ENCODE measurements at regions not wholly inside any gene's neighbourhood (a gene's known extent, or its start where the extent isn't known, plus 50 kb on each side); places are given as distances from the start of the nearest gene placed in this dataset.

DNA sequence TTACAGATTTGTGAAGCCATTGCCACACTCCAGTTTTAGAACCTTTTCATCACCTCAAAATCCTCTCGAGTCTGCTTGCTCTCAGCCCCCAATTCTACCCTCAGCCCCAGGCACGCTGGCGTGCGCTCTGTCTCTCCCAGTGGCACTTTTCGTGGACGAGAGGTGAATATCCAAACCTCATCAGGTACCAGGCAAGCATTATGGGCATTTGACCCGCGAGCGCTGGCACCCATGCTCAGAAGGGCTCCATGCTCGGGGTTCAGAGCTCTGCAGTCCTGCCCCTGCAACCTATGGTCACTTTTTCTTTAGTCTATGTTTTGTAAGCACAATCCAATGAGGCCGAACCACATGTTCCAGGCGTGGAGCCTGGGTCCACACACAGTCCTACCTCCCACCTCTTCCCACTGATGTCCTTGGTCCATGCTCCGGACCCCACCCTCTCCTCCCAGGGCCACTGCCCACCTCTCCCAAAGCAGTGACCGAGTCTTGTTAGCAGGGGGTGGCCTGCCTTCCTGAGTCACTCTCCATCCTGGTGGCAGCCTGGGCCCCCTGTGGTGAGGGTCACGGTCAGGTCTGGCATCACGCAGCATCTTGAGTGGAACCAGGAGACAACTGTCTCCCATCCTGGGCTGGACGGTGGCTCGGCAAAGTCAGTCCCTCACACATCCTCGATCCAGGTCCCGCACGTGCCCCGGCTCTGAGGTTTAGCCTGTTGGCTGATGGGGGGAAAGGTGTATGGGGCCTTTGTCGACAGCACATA is 256.9 kb downstream of the NDUFA10 start:
- Mint-ChIP-seq H3K4me3 (ENCODE audit: low read depth) (no peak overlapping the region), H3K4me1 (ENCODE audit: low read depth) (no peaks in the 10 kb centered on the region), H3K9me3 (peaks cover 13% of the 10 kb centered on the region), H3K27ac (no peak overlapping the region), H3K27me3 (ENCODE audit: low read depth) (no peaks in the 10 kb centered on the region), H3K36me3 (ENCODE audit: low read depth) (no peaks in the 10 kb centered on the region)
- no peak for DNase-seq (ENCODE audit: low spot score)
- intact Hi-C loops (cut with micrococcal nuclease), result no loop called here

DNA sequence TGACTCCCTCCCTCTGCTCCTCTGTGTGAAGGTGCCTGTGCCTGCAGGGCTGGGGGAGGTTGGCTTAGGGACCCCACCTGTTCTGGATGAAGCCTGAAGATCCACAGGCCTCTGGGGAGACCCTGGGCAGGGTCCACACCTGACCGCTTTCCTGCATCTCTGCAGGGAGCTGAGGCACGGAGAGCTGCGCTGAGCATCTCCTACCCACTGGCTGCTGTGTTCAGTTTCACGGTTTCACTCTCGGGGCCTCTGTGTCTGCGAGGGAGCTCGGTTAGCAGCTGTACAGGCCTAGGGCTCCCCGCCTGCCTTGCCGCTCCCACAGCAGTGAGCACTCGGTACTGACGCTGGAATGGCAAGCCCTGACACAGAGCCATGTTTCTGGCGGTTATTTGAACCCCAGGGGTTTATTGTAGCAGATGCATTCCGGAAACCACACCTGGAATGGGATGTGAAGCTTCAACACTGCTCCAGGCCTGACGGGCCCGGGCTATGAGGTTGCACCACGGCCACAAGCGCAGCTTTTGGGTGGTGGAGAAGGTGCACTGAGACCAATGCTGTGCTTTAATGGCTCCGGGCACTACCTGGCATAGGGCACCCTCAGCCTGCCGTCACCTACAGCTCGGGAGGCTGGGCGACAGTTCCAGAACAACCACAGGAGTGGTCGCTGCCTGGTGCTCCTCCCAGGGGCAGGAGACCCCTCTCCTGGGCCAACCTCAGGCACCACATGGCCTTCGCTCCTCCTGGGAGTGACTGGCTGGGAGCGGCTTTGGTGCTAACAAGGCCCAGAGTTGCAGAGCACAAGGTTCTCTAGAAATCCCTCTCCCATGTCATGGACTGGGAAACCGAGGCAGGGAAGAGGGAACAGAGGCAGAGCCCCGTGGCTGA is 257.9 kb downstream of the NDUFA10 start:
- no peak for DNase-seq (ENCODE audit: low spot score)
- Mint-ChIP-seq H3K27ac (no peak overlapping the region), H3K9me3 (peaks cover 6% of the 10 kb centered on the region), H3K36me3 (ENCODE audit: low read depth) (no peaks in the 10 kb centered on the region), H3K4me1 (ENCODE audit: low read depth) (no peaks in the 10 kb centered on the region), H3K27me3 (ENCODE audit: low read depth) (no peaks in the 10 kb centered on the region), H3K4me3 (ENCODE audit: low read depth) (no peak overlapping the region)
- intact Hi-C loops (cut with micrococcal nuclease), result no loop called here

DNA sequence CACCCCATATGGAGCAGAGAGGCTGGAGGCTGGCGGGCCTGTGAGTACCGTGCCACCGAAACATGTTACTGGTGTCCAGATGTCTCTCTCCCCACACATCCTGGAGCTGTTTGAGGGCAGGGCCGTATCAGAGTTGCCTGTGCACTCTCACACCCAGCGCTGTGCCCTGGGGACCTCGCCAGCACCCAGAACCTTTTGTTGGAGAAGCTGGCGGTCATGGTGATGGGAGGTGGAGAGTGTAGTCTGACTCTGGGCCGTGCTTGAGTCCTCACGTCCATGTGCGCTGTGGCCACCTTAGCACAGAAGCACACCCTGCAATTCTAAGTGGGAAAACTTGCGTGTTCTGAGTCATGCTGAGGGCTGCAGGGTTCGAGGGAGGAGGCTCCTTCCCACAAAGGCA is 259.2 kb downstream of the NDUFA10 start:
- no peaks in the 10 kb centered on the region for H3K27me3 Mint-ChIP-seq (ENCODE audit: low read depth)
- no peak overlapping the region for H3K27ac Mint-ChIP-seq

DNA sequence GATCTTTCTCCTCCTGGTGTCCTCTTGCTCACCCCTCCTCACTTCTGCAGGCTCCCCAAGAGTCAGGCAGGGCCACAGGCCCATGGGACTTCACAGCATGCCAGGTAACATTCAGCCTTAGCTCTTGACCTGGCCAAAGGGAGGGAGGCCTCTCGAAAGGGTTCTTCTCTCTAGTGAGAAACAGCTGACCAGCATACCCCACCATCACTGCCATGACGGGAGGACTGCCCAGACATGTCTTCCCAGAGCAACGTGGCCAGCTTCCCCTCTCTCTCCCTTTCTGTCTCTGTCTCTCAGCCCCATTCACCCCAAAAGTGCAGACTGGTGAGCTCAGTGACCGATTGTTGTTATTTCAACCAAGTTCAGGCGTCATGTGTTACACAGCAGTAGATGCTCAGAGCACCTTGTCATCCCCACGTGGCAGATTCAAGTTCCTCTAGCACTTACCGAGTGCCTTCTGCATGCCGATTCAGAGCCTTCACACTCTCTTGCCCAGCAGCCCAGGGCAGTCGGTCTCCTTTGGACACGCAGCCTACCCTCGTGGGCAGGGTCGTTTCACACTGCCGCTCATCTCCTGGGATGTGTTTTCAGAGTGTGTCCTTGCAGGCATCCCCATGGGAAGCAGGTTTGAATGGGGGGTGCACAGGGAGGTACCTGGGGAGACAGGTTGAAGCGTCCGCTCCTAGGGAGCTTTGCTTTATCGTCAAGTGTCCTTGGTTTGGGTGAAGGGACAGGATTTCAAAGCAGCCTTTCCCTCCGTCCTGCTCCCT is 259.9 kb downstream of the NDUFA10 start:
- H3K4me3 Mint-ChIP-seq (ENCODE audit: low read depth), result no peak overlapping the region
- H3K27me3 Mint-ChIP-seq (ENCODE audit: low read depth), result no peaks in the 10 kb centered on the region
- no peak for DNase-seq (ENCODE audit: low spot score)
- no peaks in the 10 kb centered on the region for H3K36me3 Mint-ChIP-seq (ENCODE audit: low read depth)
- H3K27ac Mint-ChIP-seq, result no peak overlapping the region
- no peaks in the 10 kb centered on the region for H3K9me3 Mint-ChIP-seq
- no peaks in the 10 kb centered on the region for H3K4me1 Mint-ChIP-seq (ENCODE audit: low read depth)
- intact Hi-C loops (cut with micrococcal nuclease), result no loop called here

More for the DNA sequence above, 259.2 kb downstream of the NDUFA10 start:
- no peaks in the 10 kb centered on the region for H3K36me3 Mint-ChIP-seq (ENCODE audit: low read depth)
- intact Hi-C loops (cut with micrococcal nuclease), result no loop called here
- no peaks in the 10 kb centered on the region for H3K4me1 Mint-ChIP-seq (ENCODE audit: low read depth)
- no peak overlapping the region for H3K4me3 Mint-ChIP-seq (ENCODE audit: low read depth)
- no peak for DNase-seq (ENCODE audit: low spot score)
- H3K9me3 Mint-ChIP-seq, result no peaks in the 10 kb centered on the region

DNA sequence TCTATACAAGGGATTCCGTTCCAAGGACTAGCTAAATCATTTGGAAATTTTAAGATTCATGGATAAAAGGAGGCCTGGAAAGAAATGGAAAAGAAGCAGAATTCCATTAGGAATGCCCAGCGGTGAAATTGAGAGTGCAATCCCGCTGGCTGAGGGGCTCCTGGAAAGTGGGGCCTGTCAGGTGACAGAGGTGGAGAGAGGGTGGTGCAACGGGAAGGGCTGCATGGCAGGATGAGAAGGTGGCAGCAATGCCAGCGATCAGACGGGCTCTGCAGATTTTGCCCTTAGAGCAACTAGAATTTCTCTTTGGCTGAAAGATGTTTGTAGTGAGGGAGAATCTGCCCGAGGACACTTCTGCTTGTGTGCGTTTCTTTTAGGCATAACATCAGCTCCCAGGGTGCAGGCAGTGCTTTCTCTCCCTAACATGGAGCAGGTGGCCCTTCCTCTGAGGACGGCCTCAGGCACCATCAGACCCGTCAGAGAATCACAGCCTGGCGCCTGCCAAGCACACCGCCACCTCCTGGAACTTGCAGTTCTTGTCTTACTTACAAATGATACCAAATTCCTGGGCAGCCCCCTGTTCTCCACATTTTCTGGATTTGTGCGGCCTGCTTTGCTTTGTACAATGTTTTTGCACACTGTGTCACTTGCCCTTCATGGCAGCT is 261.6 kb downstream of the NDUFA10 start:
- H3K36me3 Mint-ChIP-seq (ENCODE audit: low read depth), result no peaks in the 10 kb centered on the region
- H3K4me3 Mint-ChIP-seq (ENCODE audit: low read depth), result no peak overlapping the region
- H3K27me3 Mint-ChIP-seq (ENCODE audit: low read depth), result no peaks in the 10 kb centered on the region
- H3K4me1 Mint-ChIP-seq (ENCODE audit: low read depth), result no peaks in the 10 kb centered on the region
- no peak for DNase-seq (ENCODE audit: low spot score)
- H3K9me3 Mint-ChIP-seq, result no peaks in the 10 kb centered on the region
- H3K27ac Mint-ChIP-seq, result no peak overlapping the region
- intact Hi-C loops (cut with micrococcal nuclease), result no loop called here

DNA sequence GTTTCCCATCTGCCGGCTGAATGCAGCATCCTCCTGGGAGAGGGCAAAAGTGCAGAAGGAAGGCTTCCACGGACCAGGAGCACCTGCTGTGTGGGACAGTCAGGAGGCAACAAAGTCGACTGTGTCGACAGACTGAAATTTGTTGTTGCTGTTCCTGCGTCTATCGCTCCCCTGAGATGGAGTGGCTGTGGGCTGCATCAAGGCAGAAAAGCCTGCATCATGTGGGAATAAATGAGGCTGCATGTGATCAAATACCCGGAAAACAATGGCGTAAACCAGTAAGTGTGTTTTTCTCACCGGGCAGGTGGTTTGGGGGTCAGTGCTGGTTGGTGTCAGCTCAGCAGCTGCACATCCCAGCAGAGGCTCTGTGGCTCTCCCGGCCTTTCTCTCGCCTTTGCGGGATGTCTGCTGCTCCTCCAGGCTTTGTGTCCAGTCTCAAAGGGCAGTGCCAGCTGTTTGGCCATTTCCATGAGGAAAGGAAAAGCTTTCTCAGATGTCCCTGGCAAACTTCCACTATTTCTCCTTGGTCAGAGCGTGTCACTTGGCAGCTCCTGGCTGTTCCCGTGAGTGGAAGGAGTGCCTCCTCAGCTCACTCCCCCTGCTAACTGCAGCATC is 262.4 kb downstream of the NDUFA10 start:
- intact Hi-C loops (cut with micrococcal nuclease), result no loop called here
- no peak for DNase-seq (ENCODE audit: low spot score)
- no peaks in the 10 kb centered on the region for H3K36me3 Mint-ChIP-seq (ENCODE audit: low read depth)
- no peaks in the 10 kb centered on the region for H3K4me1 Mint-ChIP-seq (ENCODE audit: low read depth)
- H3K27me3 Mint-ChIP-seq (ENCODE audit: low read depth), result no peaks in the 10 kb centered on the region
- no peak overlapping the region for H3K4me3 Mint-ChIP-seq (ENCODE audit: low read depth)
- no peaks in the 10 kb centered on the region for H3K9me3 Mint-ChIP-seq
- no peak overlapping the region for H3K27ac Mint-ChIP-seq

DNA sequence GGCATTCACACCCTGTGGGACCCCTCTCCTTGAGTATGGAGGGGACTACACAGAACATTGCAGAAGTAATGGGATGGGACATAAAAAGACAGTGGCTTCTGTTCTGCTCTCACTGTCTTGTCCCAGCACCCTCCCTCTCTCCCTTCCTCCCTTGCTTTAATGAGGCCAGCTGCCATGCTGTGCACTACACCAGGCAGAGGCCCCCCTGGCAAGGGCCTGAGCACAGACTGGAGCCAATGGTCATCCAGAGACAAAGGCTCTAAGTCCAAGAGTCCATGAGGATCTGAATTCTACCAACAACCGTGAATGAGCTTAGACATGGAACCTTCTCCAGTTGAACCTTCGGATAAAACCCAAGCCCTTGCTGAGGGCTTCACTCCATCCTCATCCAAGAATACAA is 263.0 kb downstream of the NDUFA10 start:
- H3K9me3 Mint-ChIP-seq, result no peaks in the 10 kb centered on the region
- no peak for DNase-seq (ENCODE audit: low spot score)
- no peak overlapping the region for H3K4me3 Mint-ChIP-seq (ENCODE audit: low read depth)
- H3K4me1 Mint-ChIP-seq (ENCODE audit: low read depth), result no peaks in the 10 kb centered on the region
- H3K27me3 Mint-ChIP-seq (ENCODE audit: low read depth), result no peaks in the 10 kb centered on the region
- no peak overlapping the region for H3K27ac Mint-ChIP-seq
- intact Hi-C loops (cut with micrococcal nuclease), result no loop called here
- no peaks in the 10 kb centered on the region for H3K36me3 Mint-ChIP-seq (ENCODE audit: low read depth)

DNA sequence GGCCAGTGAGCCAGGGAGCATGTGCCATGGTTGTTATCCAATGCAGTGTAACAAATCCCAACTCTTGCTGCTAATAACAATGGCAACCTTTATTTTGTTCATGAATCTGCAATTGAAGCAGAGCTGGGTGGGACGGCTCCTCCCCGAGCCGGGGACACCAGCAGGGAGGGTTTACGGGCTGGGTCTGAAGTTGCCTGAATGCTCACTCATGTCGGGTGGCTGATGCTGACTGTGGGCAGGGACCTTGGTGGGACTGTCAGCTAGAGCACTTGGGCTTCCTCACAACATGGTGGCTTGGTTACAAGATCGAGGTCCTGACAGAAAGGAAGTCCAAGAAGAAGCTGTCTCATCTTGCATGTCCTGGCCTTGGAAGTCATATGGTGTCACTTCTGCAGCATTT is 264.5 kb downstream of the NDUFA10 start:
- no peak for DNase-seq (ENCODE audit: low spot score)
- intact Hi-C loops (cut with micrococcal nuclease), result no loop called here
- H3K27ac Mint-ChIP-seq, result no peak overlapping the region
- H3K36me3 Mint-ChIP-seq (ENCODE audit: low read depth), result no peaks in the 10 kb centered on the region
- peaks cover 4% of the 10 kb centered on the region for H3K4me1 Mint-ChIP-seq (ENCODE audit: low read depth)
- H3K27me3 Mint-ChIP-seq (ENCODE audit: low read depth), result no peaks in the 10 kb centered on the region
- no peak overlapping the region for H3K4me3 Mint-ChIP-seq (ENCODE audit: low read depth)
- H3K9me3 Mint-ChIP-seq, result no peaks in the 10 kb centered on the region

DNA sequence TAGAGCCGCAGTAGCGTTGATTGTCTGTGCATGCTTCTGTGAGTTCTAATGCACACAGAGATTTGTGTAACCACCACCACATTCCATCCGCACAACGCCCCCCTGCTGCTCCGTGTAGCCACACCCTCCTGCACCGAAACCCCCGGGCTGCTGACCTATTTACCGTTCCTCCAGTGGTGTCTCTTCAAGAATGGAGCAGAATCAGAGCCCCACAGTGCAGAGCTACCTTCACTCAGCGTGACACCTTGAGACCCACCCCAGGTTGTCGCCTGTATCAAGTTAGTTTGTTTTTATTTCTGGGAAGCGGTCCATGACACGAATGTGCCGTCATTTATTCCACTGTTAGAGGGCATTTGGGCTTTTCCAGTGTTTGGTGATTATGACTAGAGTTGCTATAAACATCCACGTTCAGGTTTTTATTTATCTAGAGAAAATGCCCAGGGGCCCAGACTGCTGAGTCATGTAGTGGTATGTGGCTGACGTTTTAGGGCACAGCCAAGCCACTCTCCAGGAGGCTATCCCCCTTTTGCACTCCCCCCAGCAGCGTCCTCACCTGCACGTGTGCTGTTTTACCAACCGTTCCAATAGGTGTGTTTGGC is 266.8 kb downstream of the NDUFA10 start:
- H3K4me1 Mint-ChIP-seq (ENCODE audit: low read depth), result peaks cover 4% of the 10 kb centered on the region
- no peaks in the 10 kb centered on the region for H3K36me3 Mint-ChIP-seq (ENCODE audit: low read depth)
- H3K27me3 Mint-ChIP-seq (ENCODE audit: low read depth), result no peaks in the 10 kb centered on the region
- H3K4me3 Mint-ChIP-seq (ENCODE audit: low read depth), result no peak overlapping the region
- H3K9me3 Mint-ChIP-seq, result no peaks in the 10 kb centered on the region
- no peak for DNase-seq (ENCODE audit: low spot score)
- intact Hi-C loops (cut with micrococcal nuclease), result no loop called here
- no peak overlapping the region for H3K27ac Mint-ChIP-seq

DNA sequence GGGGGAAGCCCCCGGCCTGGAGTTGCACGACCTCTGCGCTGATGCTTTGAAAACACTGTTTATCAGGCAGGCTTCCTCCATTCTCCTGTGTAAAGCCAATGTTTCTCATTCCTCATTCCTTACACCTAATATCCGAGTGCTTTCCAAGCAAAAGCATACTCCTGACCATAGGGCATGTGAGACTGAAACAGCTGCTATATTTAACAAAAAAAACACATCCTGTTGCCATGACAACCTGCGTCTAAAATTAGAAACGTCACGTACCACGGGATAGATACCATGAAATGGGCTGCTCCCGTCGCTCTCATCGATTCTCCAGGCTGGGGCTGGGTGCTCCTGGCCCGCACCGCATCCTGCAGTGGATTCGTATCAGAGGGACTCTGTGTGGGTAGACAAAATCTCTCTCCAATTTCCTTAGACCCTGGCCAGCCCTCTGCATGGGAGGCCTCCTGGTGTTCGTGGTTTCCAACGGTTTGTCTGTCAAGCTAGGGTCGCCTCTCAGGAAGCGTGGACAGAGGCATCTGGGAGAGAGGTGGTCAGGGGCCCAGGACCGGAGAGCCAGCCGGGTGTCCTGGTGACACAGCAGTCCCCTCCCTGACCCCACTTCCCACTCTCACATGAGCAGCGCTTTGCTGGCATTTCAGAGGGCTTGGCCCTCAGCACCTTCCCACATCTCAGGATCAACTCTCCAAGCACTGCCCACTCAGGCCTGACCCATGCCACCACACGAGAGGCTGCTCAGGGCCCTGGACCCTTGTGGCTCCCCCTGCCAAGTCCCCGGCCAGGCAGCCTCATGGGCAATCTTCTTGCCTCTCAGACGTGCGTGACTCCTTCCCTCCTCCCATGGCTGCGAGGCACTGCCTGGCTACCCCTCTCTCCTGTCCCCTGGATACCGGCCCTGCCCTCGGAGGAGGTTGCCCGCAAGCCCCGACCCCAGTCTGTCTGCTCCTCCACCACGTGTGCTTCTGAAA is 268.1 kb downstream of the NDUFA10 start:
- Mint-ChIP-seq H3K27me3 (ENCODE audit: low read depth) (no peaks in the 10 kb centered on the region), H3K4me1 (ENCODE audit: low read depth) (peaks cover 4% of the 10 kb centered on the region), H3K9me3 (no peaks in the 10 kb centered on the region), H3K36me3 (ENCODE audit: low read depth) (no peaks in the 10 kb centered on the region), H3K4me3 (ENCODE audit: low read depth) (no peak overlapping the region), H3K27ac (no peak overlapping the region)
- DNase-seq (ENCODE audit: low spot score), result no peak
- intact Hi-C loops (cut with micrococcal nuclease), result no loop called here

DNA sequence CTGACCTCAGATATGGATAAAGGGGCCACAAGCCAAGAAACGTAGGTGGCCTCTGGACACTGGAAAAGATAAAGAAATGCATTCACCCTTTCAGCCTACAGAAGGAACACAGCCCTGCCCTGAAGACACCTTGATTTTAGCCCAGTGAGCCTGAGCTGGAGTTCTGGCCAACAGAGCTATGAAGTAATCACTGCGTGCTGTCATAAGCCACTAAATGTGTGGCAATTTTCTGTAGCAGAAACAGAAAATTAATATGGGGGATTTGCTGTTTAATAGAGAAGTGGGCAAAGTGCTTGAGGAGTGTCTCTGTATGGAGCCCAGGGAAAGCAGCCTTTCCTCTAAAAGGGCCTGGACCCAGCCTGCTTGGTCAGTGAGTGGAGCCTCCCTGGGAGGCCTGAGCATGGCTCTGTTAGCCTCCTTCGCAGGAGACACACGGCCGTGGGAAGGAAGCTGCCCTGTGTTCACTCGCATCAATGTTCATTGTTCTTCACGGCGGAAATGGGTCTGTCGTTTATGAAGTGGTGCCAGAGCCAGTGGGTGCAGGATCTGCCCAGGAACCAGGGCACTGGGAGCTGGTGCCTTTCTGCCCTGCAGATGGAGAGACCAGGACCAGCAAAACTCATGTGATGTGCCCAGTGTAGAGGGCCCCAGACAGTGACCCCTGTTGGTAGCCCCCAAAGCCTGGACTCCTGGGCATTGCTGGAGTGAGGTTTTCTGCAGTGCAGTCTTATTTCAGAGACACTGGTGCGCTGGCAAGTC is 268.9 kb downstream of the NDUFA10 start:
- H3K27ac Mint-ChIP-seq, result no peak overlapping the region
- intact Hi-C loops (cut with micrococcal nuclease), result no loop called here

More for the DNA sequence above, 268.9 kb downstream of the NDUFA10 start:
- Mint-ChIP-seq H3K4me3 (ENCODE audit: low read depth) (no peak overlapping the region), H3K9me3 (no peaks in the 10 kb centered on the region), H3K27me3 (ENCODE audit: low read depth) (no peaks in the 10 kb centered on the region), H3K36me3 (ENCODE audit: low read depth) (no peaks in the 10 kb centered on the region), H3K4me1 (ENCODE audit: low read depth) (peaks cover 4% of the 10 kb centered on the region)
- DNase-seq (ENCODE audit: low spot score), result no peak
